ENCODE measurements at regions not wholly inside any gene's neighbourhood (a gene's known extent, or its start where the extent isn't known, plus 50 kb on each side); places are given as distances from the start of the nearest gene placed in this dataset.
"Not testable (repeated sequence)": the region's sequence is repeated elsewhere in the genome, so short reads cannot be mapped to it uniquely, and the experiment has no call there.

DNA sequence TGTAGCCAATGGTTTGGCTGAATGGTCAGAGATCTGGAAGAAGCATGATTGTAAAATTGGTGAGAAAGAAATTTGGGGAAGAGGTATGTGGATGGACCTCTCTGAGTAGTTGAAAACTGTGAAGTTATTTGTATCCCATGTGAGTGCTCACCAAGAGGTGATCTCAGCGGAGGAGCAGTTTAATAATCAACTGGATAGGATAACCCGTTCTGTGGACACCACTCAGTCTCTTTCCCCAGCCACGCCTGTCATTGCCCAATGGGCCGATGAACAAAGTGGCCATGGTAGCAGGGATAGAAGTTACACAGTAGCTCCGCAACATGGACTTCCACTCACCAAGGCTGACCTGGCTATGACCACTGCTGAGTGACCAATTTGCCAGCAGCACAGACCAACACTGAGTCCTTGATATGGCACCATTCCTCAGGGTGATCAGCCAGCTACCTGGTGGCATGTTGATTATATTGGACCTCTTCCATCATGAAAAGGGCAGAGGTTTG is 257.4 kb upstream of the ATXN7L3B start:
- no peaks in the 10 kb centered on the region for H3K27me3 ChIP-seq (ENCODE audit: control insufficient read depth in 4 of 4, insufficient read depth in 4 of 4, low read length in 3 of 4)
- H3K36me3 ChIP-seq (ENCODE audit: control insufficient read depth in 4 of 4, insufficient read depth in 3 of 4, low read depth in 1 of 4, low read length in 3 of 4): no peaks in the 10 kb centered on the region
- no peak overlapping the region for H3K9ac ChIP-seq (ENCODE audit: low read depth in 1 of 2, low read length in 2 of 2)
- no peak for DNase-seq (ENCODE audit: low spot score)
- TF ChIP-seq TAF1 (conservative IDR thresholded peaks at IDR 0.05): no peak
- TF ChIP-seq RAD21 (IDR thresholded peaks at IDR 0.05): no peak
- peak in 1 of 2 donors; percentile 8 for TF ChIP-seq HNF4A (conservative IDR thresholded peaks at IDR 0.05)
- no peak overlapping the region for H3K4me3 ChIP-seq (ENCODE audit: low read depth in 1 of 3, low read length in 3 of 3)
- WGBS: 54% methylated on average over 5 of the region's 5 CpGs
- no peak overlapping the region for H3K27ac ChIP-seq (ENCODE audit: low read depth in 1 of 2, low read length in 2 of 2)
- peaks cover 0 to 5% (median 4%) of the 10 kb centered on the region in 4 donors for H3K9me3 ChIP-seq (ENCODE audit: control insufficient read depth in 4 of 4, low read length in 3 of 4)
- H3K4me1 ChIP-seq (ENCODE audit: control insufficient read depth in 4 of 4, insufficient read depth in 4 of 4, low read length in 3 of 4): peaks cover 0 to 3% (median under 1%) of the 10 kb centered on the region in 4 donors

DNA sequence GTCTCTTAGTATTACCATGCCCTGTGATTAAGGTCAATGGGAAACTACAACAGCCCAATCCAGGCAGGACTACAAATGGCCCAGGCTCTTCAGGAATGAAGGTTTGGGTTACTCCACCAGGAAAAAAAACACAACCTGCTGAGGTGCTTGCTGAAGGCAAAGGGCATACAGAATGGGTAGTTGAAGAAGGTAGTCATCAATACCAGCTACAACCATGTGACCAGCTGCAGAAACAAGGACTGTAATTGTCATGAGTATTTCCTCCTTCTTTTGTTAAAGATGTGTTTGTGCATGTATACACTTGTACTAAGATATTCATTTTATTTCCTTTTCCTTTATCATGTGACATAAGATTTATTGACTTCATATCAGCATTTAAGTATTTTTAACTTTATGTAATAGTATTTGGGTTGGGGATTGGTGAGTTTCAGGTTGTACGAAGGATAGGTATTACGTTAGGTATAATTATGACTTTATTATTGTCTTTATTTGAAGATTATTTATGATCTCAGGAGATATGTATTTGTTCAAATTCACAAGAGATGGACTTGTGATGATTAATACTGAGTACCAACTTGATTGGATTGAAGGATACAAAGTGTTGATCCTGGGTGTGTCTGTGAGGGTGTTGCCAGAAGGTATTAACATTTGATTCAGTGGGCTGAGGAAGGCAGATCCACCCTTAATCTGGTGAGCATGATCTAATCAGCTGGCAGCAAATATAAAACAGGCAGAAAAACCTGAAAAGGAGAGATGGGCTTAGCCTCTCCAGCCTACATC is 256.0 kb upstream of the ATXN7L3B start:
- H3K36me3 ChIP-seq (ENCODE audit: control insufficient read depth in 4 of 4, insufficient read depth in 3 of 4, low read depth in 1 of 4, low read length in 3 of 4); H3K9me3 ChIP-seq (ENCODE audit: control insufficient read depth in 4 of 4, low read length in 3 of 4); H3K27me3 ChIP-seq (ENCODE audit: control insufficient read depth in 4 of 4, insufficient read depth in 4 of 4, low read length in 3 of 4); H3K27ac ChIP-seq (ENCODE audit: low read depth in 1 of 2, low read length in 2 of 2); DNase-seq (ENCODE audit: low spot score); H3K4me1 ChIP-seq (ENCODE audit: control insufficient read depth in 4 of 4, insufficient read depth in 4 of 4, low read length in 3 of 4); H3K9ac ChIP-seq (ENCODE audit: low read depth in 1 of 2, low read length in 2 of 2); H3K4me3 ChIP-seq (ENCODE audit: low read depth in 1 of 3, low read length in 3 of 3): not testable (repeated sequence)
- WGBS: 93% methylated on average over 2 of the region's 2 CpGs

GRCh38 chr12:74283646-74284045 is 254.0 kb upstream of the ATXN7L3B start:
- peaks cover 0 to 3% (median under 1%) of the 10 kb centered on the region in 4 donors for H3K4me1 ChIP-seq (ENCODE audit: control insufficient read depth in 4 of 4, insufficient read depth in 4 of 4, low read length in 3 of 4)
- H3K27me3 ChIP-seq (ENCODE audit: control insufficient read depth in 4 of 4, insufficient read depth in 4 of 4, low read length in 3 of 4): no peaks in the 10 kb centered on the region
- no peak for DNase-seq (ENCODE audit: low spot score)
- H3K9me3 ChIP-seq (ENCODE audit: control insufficient read depth in 4 of 4, low read length in 3 of 4): no peaks in the 10 kb centered on the region
- no peak overlapping the region for H3K4me3 ChIP-seq (ENCODE audit: low read depth in 1 of 3, low read length in 3 of 3)
- H3K9ac ChIP-seq (ENCODE audit: low read depth in 1 of 2, low read length in 2 of 2): no peak overlapping the region
- H3K36me3 ChIP-seq (ENCODE audit: control insufficient read depth in 4 of 4, insufficient read depth in 3 of 4, low read depth in 1 of 4, low read length in 3 of 4): no peaks in the 10 kb centered on the region
- TF ChIP-seq FOXA2 (IDR thresholded peaks at IDR 0.05) (no peak), FOXA1 (IDR thresholded peaks at IDR 0.05) (no peak), RAD21 (IDR thresholded peaks at IDR 0.05) (no peak), JUND (IDR thresholded peaks at IDR 0.05) (no peak), SP1 (IDR thresholded peaks at IDR 0.05) (no peak), YY1 (IDR thresholded peaks at IDR 0.05) (no peak), ZBTB33 (IDR thresholded peaks at IDR 0.05) (no peak), RXRA (IDR thresholded peaks at IDR 0.05) (no peak), HNF4A (conservative IDR thresholded peaks at IDR 0.05) (no peak), NR2F2 (IDR thresholded peaks at IDR 0.05) (no peak), GABPA (IDR thresholded peaks at IDR 0.05 in 1 of 2, conservative IDR thresholded peaks at IDR 0.05 in 1 of 2) (no peak), ATF3 (IDR thresholded peaks at IDR 0.05) (no peak)
- TF ChIP-seq, protein P1, sequence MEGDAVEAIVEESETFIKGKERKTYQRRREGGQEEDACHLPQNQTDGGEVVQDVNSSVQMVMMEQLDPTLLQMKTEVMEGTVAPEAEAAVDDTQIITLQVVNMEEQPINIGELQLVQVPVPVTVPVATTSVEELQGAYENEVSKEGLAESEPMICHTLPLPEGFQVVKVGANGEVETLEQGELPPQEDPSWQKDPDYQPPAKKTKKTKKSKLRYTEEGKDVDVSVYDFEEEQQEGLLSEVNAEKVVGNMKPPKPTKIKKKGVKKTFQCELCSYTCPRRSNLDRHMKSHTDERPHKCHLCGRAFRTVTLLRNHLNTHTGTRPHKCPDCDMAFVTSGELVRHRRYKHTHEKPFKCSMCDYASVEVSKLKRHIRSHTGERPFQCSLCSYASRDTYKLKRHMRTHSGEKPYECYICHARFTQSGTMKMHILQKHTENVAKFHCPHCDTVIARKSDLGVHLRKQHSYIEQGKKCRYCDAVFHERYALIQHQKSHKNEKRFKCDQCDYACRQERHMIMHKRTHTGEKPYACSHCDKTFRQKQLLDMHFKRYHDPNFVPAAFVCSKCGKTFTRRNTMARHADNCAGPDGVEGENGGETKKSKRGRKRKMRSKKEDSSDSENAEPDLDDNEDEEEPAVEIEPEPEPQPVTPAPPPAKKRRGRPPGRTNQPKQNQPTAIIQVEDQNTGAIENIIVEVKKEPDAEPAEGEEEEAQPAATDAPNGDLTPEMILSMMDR (IDR thresholded peaks at IDR 0.05; ENCODE audit: low read depth, low read length, missing input control): no peak
- TF ChIP-seq, protein P2, sequence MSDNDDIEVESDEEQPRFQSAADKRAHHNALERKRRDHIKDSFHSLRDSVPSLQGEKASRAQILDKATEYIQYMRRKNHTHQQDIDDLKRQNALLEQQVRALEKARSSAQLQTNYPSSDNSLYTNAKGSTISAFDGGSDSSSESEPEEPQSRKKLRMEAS (IDR thresholded peaks at IDR 0.05): no peak
- WGBS: 78% methylated on average over 4 of the region's 4 CpGs
- no peak overlapping the region for H3K27ac ChIP-seq (ENCODE audit: low read depth in 1 of 2, low read length in 2 of 2)
